ENCODE measurements at regions not wholly inside any gene's neighbourhood (a gene's known extent, or its start where the extent isn't known, plus 50 kb on each side); places are given as distances from the start of the nearest gene placed in this dataset.

GRCh38 chr3:168289471-168290008 lies 193.8 kb upstream of the GOLIM4 start:
- TF ChIP-seq CTCF (IDR thresholded peaks at IDR 0.05; ENCODE audit: borderline replicate concordance, extremely low read depth, low read length, poor library complexity, severe bottlenecking) (no peak), EZH2 (IDR thresholded peaks at IDR 0.05; ENCODE audit: borderline replicate concordance, low read depth, low read length, severe bottlenecking) (no peak)
